HCT116 (cell line): ENCODE measurements at regions not wholly inside any gene's neighbourhood (a gene's known extent, or its start where the extent isn't known, plus 50 kb on each side); places are given as distances from the start of the nearest gene placed in this dataset.

Source experiments
- CEBPB ChIP-seq: IDR thresholded peaks from 2 replicates; pipeline ENCODE4 v1.6.1; 2012; ENCODE audit warnings: low read depth
- CTCF ChIP-seq, 3 experiments: fragments of 200-600 bp in 1 of 3; sonication (generic) in 1 of 3; IDR thresholded peaks in 2 of 3; conservative IDR thresholded peaks in 1 of 3; 2 replicates each; pipeline ENCODE4 v1.5.1; 2012 to 2017; ENCODE audit warnings: low read depth in 2 of 3, low read length in 2 of 3, antibody characterized with exemption in 1 of 3, borderline replicate concordance in 1 of 3, control low read depth in 1 of 3, mild to moderate bottlenecking in 1 of 3, mixed read lengths in 1 of 3, mixed run types in 1 of 3, moderate library complexity in 1 of 3; ENCODE audit not compliant: insufficient read depth in 1 of 3
- ELF1 ChIP-seq: IDR thresholded peaks from 2 replicates; pipeline ENCODE4 v1.6.1; 2012; ENCODE audit warnings: low read depth, borderline replicate concordance
- EZH2 ChIP-seq: fragments of 200-600 bp; sonication (generic); IDR thresholded peaks from 2 replicates; pipeline ENCODE4 v1.6.1; 2017; ENCODE audit warnings: antibody characterized with exemption, mixed run types
- EZH2phosphoT487 ChIP-seq: fragments of 200-600 bp; IDR thresholded peaks from 2 replicates; pipeline ENCODE4 v1.6.1; 2018; ENCODE audit warnings: antibody characterized with exemption, borderline replicate concordance
- FOSL1 ChIP-seq: IDR thresholded peaks from 2 replicates; pipeline ENCODE4 v1.6.1; 2012; ENCODE audit warnings: low read depth
- POLR2A ChIP-seq: IDR thresholded peaks from 2 replicates; pipeline ENCODE4 v1.7.0; 2011; ENCODE audit warnings: borderline replicate concordance; ENCODE audit not compliant: insufficient read depth, insufficient read length; ENCODE audit errors: extremely low read depth
- POLR2AphosphoS5 ChIP-seq: IDR thresholded peaks from 2 replicates; pipeline ENCODE4 v1.6.1; 2011; ENCODE audit warnings: mild to moderate bottlenecking, low read depth, low read length, moderate library complexity
- REST ChIP-seq: IDR thresholded peaks from 2 replicates; pipeline ENCODE4 v1.6.1; 2012; ENCODE audit warnings: low read depth
- TCF7L2 ChIP-seq: IDR thresholded peaks from 2 replicates; pipeline ENCODE4 v1.7.0; 2011; ENCODE audit warnings: borderline replicate concordance, inconsistent platforms; ENCODE audit not compliant: insufficient read depth, insufficient read length; ENCODE audit errors: extremely low read depth
- YY1 ChIP-seq: IDR thresholded peaks from 2 replicates; pipeline ENCODE4 v1.6.1; 2011; ENCODE audit warnings: low read length, low read depth, moderate library complexity, mild to moderate bottlenecking; ENCODE audit not compliant: insufficient replicate concordance; ENCODE audit errors: extremely low read depth
- ZNF274 ChIP-seq: fragments of 200-500 bp; sonication (Bioruptor generic); IDR thresholded peaks from 2 replicates; pipeline ENCODE4 v1.6.1; 2014; ENCODE audit warnings: mild to moderate bottlenecking, low read depth, low read length, inconsistent platforms

GRCh38 chr13:59088716-59089115, 1075.0 kb downstream of the DIAPH3 start:
- no peak for TF ChIP-seq EZH2
- no peak for TF ChIP-seq CTCF (IDR thresholded peaks at IDR 0.05 in 2 of 3, conservative IDR thresholded peaks at IDR 0.05 in 1 of 3; ENCODE audit: borderline replicate concordance in 1 of 3, insufficient read depth in 1 of 3, low read depth in 2 of 3, low read length in 2 of 3)
- no peak for TF ChIP-seq YY1
- no peak for TF ChIP-seq FOSL1
- no peak for TF ChIP-seq POLR2AphosphoS5
- no peak for TF ChIP-seq EZH2phosphoT487
- TF ChIP-seq TCF7L2 = no peak
- no peak for TF ChIP-seq POLR2A
- no peak for TF ChIP-seq REST
- TF ChIP-seq ELF1 = no peak
- TF ChIP-seq CEBPB = no peak
- no peak for TF ChIP-seq ZNF274
